HG02852 (cell line): ENCODE measurements at regions not wholly inside any gene's neighbourhood (a gene's known extent, or its start where the extent isn't known, plus 50 kb on each side); places are given as distances from the start of the nearest gene placed in this dataset.

ENCODE experiments used
- ATAC-seq: cut with Tn5 transposase; IDR thresholded peaks from one replicate; pipeline ENCODE4 v1.9.1; 2021; ENCODE audit warnings: mild to moderate bottlenecking, moderate library complexity; ENCODE audit not compliant: unreplicated experiment

GRCh38 chr12:3972576-3972975, 99.4 kb upstream of the PARP11 start:
- no peak for ATAC-seq

- no peak for ATAC-seq
Observed at GRCh38 chr12:3968523-3968922, 95.3 kb upstream of the PARP11 start.

GRCh38 chr12:3967556-3968160, 94.5 kb upstream of the PARP11 start:
- no peak for ATAC-seq

GRCh38 chr12:3966376-3966775, 93.2 kb upstream of the PARP11 start:
- no peak for ATAC-seq

GRCh38 chr12:3965046-3965445, 91.8 kb upstream of the PARP11 start:
- ATAC-seq, result no peak

- ATAC-seq, result no peak
Observed at GRCh38 chr12:3964439-3964838, 91.2 kb upstream of the PARP11 start.

- ATAC-seq, result no peak
Observed at GRCh38 chr12:3962631-3963483, 89.7 kb upstream of the PARP11 start.

- ATAC-seq, result no peak
Observed at GRCh38 chr12:3961591-3961990, 88.4 kb upstream of the PARP11 start.

- no peak for ATAC-seq
Observed at GRCh38 chr12:3959799-3960560, 86.8 kb upstream of the PARP11 start.

GRCh38 chr12:3958534-3958933, 85.3 kb upstream of the PARP11 start:
- ATAC-seq, result no peak

- no peak for ATAC-seq
Observed at GRCh38 chr12:3951380-3952135, 78.4 kb upstream of the PARP11 start.

- ATAC-seq, result no peak
Observed at GRCh38 chr12:3950714-3951320, 77.6 kb upstream of the PARP11 start.

GRCh38 chr12:3947781-3948180, 74.6 kb upstream of the PARP11 start:
- ATAC-seq, result no peak

GRCh38 chr12:3945671-3946070, 72.5 kb upstream of the PARP11 start:
- no peak for ATAC-seq

- ATAC-seq, result no peak
Observed at GRCh38 chr12:3944620-3945019, 71.4 kb upstream of the PARP11 start.

- no peak for ATAC-seq
Observed at GRCh38 chr12:3938042-3938544, 64.9 kb upstream of the PARP11 start.

GRCh38 chr12:3935078-3935477, 61.9 kb upstream of the PARP11 start:
- no peak for ATAC-seq

GRCh38 chr12:3933819-3934192, 60.6 kb upstream of the PARP11 start:
- ATAC-seq, result no peak

- ATAC-seq, result no peak
Observed at GRCh38 chr12:3933074-3933818, 60.0 kb upstream of the PARP11 start.

- ATAC-seq, result no peak
Observed at GRCh38 chr12:3931776-3932175, 58.6 kb upstream of the PARP11 start.
